Gastroesophageal sphincter (tissue), 3 donors: ENCODE measurements at regions not wholly inside any gene's neighbourhood (a gene's known extent, or its start where the extent isn't known, plus 50 kb on each side); places are given as distances from the start of the nearest gene placed in this dataset.

Source experiments
- EP300 ChIP-seq: sonication (generic); formaldehyde crosslinking; IDR thresholded peaks from one replicate; pipeline ENCODE4 v1.6.1; 2017; ENCODE audit warnings: antibody characterized with exemption, mild to moderate bottlenecking
- POLR2A ChIP-seq, 2 donors: fragments of 450-650 bp; IDR thresholded peaks; one replicate each; pipeline ENCODE4 v1.6.1; 2017; ENCODE audit warnings: antibody characterized with exemption in 2 of 2, mild to moderate bottlenecking in 2 of 2, moderate library complexity in 1 of 2
- TF ChIP-seq, protein P1 (sequence below), 4 experiments: fragments of 200-600 bp in 2 of 4; fragments of 450-650 bp in 2 of 4; sonication (generic) in 1 of 4; IDR thresholded peaks; one replicate each; pipeline ENCODE4 v1.5.1; 2017 to 2019; ENCODE audit warnings: antibody characterized with exemption in 4 of 4, mild to moderate bottlenecking in 2 of 4, moderate library complexity in 2 of 4

DNA sequence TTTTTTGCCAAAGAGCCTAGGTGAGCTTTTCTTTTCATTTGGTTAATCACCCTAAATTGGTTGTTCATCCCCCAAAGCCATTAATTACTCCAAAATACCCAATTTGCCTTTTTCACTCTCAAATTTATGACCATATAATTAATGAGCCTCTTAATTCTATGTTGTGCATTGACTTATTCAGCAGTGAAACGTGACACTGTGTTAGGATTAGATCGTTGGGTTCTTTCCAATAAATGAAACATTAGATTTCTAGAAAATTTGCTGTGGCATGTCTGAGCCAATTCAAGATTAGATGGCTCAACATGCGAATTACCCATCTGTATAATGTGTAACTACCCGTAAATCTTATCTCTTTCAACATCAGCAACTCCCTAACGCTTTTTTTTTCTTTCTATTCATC, 273.4 kb downstream of the BMP4 start:
- TF ChIP-seq, protein P1, sequence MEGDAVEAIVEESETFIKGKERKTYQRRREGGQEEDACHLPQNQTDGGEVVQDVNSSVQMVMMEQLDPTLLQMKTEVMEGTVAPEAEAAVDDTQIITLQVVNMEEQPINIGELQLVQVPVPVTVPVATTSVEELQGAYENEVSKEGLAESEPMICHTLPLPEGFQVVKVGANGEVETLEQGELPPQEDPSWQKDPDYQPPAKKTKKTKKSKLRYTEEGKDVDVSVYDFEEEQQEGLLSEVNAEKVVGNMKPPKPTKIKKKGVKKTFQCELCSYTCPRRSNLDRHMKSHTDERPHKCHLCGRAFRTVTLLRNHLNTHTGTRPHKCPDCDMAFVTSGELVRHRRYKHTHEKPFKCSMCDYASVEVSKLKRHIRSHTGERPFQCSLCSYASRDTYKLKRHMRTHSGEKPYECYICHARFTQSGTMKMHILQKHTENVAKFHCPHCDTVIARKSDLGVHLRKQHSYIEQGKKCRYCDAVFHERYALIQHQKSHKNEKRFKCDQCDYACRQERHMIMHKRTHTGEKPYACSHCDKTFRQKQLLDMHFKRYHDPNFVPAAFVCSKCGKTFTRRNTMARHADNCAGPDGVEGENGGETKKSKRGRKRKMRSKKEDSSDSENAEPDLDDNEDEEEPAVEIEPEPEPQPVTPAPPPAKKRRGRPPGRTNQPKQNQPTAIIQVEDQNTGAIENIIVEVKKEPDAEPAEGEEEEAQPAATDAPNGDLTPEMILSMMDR (IDR thresholded peaks at IDR 0.05), result no peak
- TF ChIP-seq POLR2A (IDR thresholded peaks at IDR 0.05) (no peak), EP300 (no peak)
